Left colon (tissue), 2 donors: ENCODE measurements at regions not wholly inside any gene's neighbourhood (a gene's known extent, or its start where the extent isn't known, plus 50 kb on each side); places are given as distances from the start of the nearest gene placed in this dataset.
"Not testable (repeated sequence)": the region's sequence is repeated elsewhere in the genome, so short reads cannot be mapped to it uniquely, and the experiment has no call there.

Source experiments
- ATAC-seq: fragments of 200-7000 bp; cut with Tn5 transposase; one replicate; pipeline ENCODE4 v1.9.1; 2020; ENCODE audit warnings: mild to moderate bottlenecking, moderate library complexity
- DNase-seq, 2 donors: peaks; one replicate each; pipeline ENCODE4 v3.0.0-alpha.2; 2020
- intact Hi-C, 2 donors: fragments of 100-400 bp; cut with DNase I in 1 of 2; cut with micrococcal nuclease in 1 of 2; formaldehyde crosslinking; loops; one replicate each; pipeline versions ENCODE4 v1.11.2 to v1.14.0; 2022; cut with DNase I, micrococcal nuclease
- donor health status: DM: no; HTN: no; CAD: no.
- donor health status: DM: yes; HTN: yes; CAD: no.

DNA sequence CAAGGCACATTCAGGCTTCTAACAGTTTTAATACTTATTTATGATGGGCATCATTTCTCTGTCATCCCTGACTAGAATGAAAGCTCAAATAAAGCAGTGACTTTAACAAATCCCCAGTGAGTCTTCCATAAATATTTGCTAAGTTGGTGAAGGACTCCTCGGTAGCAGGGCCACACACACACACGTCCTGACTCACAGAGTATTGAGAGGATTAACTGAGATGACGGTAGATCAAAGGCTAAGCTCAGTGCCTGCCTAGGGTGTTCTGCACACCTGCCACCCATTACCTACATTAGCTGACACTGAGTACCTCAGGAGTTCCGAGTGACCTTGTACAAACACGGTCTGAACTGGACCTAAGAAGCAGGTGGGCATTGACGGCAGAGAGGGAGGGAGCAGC, 197.3 kb upstream of the SFSWAP start:
- intact Hi-C loops: no loop called here
- DNase-seq (no peak), ATAC-seq (no peak)

DNA sequence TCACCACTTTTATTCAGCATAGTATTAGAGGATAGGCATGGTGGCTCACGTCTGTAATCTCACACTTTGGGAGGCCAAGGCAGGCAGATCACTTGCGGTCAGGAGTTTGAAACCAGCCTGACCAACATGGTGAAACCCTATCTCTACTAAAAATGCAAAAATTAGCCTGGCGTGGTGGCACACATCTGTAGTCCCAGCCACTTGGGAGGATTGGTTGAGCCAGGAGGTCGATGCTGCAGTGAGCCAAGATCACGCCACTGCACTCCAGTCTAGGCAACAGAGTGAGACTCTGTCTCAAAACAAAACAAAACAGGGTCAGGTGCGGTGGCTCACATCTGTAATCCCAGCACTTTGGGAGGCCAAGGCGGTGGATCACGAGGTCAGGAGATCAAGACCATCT, 190.3 kb upstream of the SFSWAP start:
- DNase-seq, ATAC-seq, intact Hi-C loops: not testable (repeated sequence)

DNA sequence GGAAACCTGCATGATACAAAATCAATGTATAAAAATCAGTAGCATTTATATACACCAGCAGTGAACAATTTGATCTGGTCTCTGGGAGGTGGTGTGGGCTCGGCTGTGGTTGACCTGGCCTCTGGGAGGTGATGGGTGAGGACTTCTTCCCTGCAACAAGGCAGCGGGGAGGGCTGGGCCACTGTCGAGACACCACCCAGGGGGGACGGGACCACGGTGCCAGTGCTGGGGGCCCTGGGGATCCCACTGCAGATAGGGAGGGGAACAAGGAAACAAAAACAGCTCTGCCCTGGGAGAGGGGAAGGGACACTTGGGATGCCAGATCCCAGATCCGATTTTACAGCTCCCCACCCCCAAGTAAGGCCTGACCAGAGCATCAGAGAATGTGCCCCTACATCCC, 189.6 kb upstream of the SFSWAP start:
- ATAC-seq (no peak), DNase-seq (no peak)
- intact Hi-C loops: no loop called here

DNA sequence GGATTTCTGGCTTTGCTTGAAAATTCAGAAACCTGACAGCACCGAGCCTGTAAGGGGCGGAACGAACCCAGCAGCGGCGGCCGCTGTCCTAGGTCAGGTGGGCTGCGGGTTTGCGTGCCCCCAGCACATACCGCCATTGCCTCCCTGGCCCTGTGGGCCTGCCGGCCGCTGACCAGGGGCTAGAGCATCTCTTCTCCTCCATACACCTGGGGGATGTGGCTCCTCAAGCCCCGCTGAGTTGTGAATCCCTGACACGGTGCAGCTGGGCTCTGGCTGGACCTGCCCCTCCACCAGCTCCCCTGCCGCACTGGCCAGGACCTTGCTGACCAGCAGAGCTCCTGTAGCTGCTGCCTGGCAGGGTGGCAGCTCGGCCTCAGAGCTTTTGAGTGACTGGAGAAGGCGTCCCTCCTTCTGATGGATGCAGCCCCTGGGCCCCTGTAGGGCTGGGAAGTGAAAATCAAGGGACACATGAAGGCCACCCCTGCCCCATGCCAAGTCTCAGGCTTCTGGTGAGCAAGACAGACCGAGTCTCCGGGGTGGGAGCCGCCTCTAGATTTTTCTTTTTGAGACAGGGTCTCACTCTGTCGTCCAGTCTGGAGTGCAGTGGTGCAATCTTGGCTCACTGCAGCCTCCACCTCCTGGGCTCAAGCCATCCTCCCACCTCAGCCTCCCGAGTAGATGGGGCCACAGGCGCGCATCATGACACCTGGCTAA, 184.9 kb upstream of the SFSWAP start:
- DNase-seq (no peak), ATAC-seq (no peak)
- intact Hi-C loops: no loop called here

DNA sequence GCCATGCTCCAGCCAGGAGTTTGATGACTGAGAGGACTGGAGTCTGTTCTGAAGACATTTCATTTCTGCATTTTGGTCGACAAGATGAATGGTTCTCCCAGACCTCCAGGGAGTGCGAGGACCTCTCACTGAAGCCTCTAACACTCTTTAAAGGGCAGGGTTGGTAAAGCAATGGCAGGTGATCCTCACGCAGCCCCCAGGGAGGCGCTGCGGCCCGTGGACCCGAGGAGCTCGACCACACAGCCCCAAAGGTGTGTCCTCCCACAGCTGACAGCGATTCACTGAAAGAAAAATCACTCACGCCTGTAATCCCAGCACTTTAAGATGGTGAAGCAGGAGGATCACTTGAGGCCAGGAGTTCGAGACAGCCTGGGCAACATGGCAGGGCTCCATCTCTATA, 183.8 kb upstream of the SFSWAP start:
- ATAC-seq: no peak
- intact Hi-C loops: no loop called here
- DNase-seq: no peak

DNA sequence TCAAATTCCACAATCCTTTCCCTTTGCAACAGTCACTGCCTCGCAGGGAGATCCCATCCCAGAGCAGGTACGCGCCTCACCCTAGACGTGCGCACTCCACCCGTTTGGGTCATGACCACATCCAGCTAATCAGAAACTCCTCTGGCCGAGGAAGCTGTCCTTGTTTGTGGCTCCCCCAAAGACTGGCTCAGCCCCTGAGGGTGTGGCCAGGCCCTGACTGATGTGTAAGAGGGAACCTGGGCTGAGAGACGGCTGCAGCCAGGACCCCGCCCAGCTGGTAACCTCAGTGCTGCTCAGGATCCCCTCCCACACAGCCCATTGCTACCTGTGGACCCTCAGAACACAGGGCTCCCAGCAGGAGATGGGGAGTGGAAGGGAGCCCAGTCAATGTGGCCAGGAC, 183.2 kb upstream of the SFSWAP start:
- no peak for DNase-seq
- ATAC-seq: no peak
- intact Hi-C loops: no loop called here

DNA sequence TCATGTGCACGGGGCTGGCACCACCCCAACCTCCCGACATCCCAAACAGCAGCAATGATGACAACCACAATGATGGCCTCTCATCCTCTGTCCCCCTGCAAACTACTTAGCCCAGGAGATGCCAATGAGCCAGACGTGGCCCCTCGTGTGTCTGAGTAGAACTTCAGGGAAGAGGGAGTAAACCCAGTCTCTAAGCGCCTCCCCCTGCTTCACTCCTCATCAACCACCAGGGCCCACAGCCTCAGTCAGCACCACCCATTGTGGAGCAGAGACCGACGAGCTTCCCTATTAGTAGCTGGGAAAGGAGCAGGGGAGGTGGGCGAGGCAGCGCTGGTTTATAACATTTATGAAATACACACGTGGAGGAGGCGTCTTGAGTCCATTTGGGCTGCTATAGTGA, 182.7 kb upstream of the SFSWAP start:
- intact Hi-C loops: no loop called here
- no peak for ATAC-seq
- no peak for DNase-seq

DNA sequence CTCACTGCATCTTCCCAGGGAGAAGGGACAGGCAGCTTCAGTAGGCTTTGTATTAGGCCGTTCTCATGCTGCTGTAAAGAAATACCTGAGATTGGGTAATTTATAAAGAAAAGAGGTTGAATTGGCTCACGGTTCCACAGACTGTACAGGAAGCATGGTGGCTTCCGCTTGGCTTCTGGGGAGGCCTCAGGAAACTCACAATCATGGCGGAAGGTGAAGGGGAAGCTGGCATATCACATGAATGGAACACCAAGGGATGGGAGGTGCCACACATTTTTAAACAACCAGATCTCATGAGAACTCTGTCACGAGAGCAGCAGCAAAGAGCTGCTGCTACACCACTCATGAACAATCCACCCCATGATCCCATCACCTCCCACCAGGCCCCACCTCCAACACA, 182.2 kb upstream of the SFSWAP start:
- intact Hi-C loops: no loop called here
- ATAC-seq: no peak
- DNase-seq: no peak

DNA sequence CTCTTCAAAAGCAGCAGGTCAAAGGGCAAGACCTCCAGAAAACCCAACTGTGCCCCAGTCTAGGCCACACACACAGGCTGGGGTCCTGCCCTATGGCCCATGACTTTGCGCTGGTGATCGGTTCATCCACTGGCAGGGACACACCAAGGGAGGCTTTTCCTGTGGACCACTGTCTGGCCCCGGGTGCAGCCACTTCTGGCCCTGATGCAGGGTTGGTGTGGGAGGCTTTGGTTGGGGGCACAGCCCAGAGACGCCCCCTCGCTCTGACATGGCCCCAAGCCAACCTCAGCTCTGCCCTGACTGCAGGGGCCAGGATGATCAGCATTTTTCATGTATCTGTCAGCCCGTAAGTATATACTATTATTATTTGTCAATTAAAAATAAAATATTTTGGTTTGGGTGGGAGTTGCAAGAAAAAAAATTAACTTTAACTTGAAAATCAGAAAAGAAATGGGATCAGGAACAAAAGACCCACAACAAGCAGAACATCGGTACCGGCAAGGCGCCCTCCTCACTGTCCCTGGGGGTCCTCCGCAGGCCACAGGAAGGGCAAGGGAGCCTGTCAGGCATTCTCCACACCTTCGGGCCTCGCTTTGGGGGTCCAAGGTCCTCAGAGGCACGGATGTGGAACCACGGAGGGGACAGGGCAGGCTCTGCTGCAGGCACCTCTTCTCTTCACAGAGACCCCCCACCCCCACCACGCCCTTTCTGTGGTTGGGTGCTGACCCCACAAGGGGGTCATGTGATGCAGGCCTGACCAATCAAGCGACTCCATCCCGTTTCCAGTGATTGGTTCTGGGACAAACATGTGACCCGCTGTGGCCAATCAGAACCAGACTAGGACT, 181.5 kb upstream of the SFSWAP start:
- intact Hi-C loops: no loop called here
- DNase-seq (no peak), ATAC-seq (no peak)

DNA sequence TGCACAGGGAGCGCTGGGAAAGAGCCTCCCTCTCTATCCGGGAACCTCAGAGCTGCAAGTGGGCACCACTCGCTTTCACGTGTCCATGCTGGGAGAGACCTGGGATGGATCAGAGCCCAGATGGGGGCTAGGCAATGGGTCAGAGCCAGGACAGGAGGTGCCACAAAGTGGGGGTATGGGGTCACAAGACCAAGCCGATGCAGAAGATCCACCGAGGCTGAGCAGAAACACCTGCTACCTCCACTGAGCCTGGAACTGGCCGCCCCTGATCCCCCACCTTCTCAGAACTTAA, 180.9 kb upstream of the SFSWAP start:
- ATAC-seq (no peak), DNase-seq (no peak)
- intact Hi-C loops: no loop called here

DNA sequence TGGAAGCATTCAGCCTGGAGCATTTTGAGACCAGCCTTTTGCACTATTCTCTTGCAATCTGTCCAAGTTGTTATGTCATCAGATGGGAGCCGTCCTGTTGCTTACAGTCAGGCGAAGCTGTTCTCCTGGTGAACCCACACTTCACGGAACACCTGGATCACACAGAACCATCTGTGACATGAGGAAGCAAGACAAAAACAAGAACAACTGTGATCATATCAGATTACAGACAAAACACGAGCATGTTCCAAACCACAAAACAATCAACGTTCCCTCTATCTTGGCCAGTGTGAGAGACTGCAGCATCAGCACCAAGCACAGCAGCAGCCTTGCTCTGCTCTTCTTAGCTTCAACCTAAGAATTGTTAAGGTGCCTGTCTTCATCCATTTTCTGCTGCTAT, 180.5 kb upstream of the SFSWAP start:
- intact Hi-C loops: no loop called here
- ATAC-seq: no peak
- no peak for DNase-seq

DNA sequence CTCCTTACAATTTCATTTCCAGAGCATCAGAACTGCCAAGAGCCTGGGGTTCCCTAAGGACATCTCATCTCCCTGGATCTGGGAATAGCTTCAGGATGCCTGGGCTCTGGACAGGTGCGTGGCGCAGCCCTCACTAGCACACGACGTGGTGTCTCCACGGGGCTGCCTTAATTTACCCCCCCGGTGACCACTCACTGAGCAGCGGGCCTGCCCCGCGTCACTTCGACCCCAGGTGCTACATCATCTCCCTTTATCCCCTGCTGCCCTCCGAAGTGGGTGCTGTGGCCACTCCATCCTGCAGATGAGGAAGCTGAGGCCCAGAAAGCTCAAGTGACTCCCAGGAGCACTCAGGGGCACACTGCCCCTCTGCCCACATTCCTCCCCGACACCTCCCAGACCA, 177.8 kb upstream of the SFSWAP start:
- DNase-seq: no peak
- ATAC-seq: no peak
- intact Hi-C loops: no loop called here

DNA sequence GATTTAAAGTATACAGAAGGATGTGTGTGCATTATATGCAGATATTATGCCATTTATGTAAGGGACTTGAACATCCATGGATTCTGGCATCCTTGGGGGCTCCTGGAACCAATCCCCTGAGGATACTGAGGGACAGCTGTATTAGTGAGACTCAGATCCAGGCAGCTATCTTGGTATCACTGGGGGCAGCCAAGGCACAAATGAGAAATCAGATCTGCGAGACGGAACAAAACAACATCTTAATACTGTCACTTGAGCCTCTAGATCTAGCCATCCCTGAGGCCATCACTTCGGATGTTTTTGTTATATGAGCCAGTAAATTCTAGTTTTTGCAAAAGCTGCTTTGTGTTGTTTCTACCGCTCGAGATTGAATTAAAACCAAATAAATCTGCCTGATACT, 175.1 kb upstream of the SFSWAP start:
- ATAC-seq: no peak
- intact Hi-C loops: no loop called here
- DNase-seq: no peak

DNA sequence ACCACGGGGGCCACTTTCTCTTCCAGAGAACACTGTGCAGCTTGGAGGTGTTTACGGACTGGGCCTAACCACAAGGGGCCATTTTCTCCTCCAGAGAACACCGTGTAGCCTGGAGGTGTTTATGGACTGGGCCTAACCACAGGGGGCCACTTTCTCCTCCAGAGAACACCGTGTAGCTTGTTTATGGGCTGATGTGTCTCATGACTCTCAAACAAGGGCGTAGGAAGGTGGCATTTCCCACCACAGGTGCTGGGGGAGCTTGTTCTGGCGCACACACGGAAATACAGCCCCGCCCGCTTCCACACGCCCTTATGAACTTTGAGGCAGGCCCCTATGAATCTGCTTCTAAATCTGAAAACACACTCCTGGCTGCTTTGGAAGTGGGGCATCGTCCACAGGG, 174.6 kb upstream of the SFSWAP start:
- intact Hi-C loops: no loop called here
- no peak for ATAC-seq

DNA sequence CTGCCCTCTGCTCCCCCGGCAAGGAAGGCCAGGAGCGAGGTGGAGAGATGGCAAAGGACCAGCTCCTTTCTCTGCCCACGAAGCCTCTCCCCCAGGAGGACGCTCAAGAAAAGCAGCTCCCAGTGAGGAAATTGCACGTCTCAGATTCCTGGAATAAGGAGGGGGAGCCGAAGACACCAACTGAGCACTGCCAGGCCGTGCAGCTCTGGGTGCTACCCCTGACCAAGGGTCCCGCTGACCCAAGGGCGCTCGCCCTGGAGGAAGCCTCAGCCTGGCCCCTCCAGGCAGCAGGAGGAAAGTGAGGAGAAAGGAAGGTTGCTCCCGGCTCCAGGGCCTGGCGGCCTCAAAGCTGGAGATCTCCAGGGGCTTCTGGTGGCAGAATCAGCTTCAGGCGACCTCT, 174.1 kb upstream of the SFSWAP start:
- DNase-seq (no peak), ATAC-seq (no peak)
- intact Hi-C loops: no loop called here

More for the DNA sequence above, 174.6 kb upstream of the SFSWAP start:
- DNase-seq: no peak

DNA sequence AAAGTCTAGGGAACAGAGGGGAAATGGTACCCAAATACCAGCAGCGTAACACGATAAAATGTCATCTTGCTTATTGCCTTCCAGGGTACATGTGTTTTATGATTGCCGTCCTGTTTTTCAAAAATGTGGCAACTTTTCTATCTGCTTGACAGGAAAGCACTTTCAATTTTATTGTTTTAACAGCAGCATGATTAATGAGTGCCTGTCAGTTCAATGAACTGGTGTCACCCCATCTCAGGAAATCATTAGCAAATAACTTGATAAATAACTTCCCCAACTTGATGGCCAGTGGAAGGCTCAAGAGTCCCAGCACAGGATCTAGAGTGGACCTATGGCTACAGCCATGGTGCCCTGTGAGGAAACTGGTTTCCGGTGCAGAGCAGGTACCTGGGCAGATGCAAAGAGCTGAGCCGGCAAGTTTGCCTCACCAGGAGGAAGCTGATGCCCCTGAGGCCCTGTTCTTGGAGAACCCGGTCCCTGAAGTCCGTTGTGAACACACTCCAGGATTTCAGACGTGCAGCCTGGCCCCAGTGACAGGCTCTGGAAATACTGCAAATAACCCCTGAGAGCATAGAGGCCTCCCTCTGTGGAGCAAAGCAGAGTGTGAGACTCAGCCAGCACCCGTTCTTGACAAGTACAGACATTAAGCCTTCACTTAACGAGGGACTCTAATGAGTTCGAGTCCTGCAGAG, 173.5 kb upstream of the SFSWAP start:
- DNase-seq (no peak), ATAC-seq (no peak)
- intact Hi-C loops: no loop called here

DNA sequence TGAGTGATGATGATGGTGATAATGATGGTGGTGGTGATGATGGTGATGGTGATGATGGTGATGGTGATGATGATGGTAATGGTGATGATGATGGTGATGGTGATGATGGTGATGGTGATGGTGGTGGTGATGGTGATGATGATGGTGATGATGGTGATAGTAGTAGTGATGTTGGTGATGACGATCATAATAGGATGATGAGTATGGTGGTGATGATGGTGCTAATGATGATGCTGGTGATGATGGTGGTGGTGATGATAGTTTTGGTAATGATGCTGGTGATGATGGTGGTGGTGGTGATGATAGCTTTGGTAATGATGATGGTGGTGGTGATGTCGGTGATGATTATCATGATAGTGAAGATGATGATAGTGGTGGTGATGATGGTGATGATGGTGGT, 171.5 kb upstream of the SFSWAP start:
- no peak for ATAC-seq
- intact Hi-C loops: no loop called here
- no peak for DNase-seq

DNA sequence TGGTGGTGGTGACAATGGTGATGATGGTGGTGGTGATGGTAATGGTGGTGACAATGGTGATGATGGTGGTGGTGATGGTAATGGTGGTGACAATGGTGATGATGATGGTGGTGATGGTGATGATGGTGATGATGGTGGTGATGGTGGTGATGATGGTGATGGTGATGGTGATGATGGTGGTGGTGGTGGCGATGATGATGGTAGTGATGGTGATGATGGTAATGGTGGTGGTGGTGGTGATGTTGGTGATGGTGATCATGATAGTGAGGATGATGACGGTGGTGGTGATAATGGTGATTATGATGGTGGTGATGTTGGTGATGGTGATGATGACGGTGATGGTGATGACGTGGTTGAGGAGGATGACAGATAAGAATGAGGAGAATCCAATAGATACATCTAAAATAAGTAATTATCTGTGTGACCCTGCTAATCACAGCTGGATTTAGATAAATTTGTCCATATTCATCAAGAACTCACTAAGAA, 170.7 kb upstream of the SFSWAP start:
- intact Hi-C loops: no loop called here
- no peak for DNase-seq
- ATAC-seq: no peak

DNA sequence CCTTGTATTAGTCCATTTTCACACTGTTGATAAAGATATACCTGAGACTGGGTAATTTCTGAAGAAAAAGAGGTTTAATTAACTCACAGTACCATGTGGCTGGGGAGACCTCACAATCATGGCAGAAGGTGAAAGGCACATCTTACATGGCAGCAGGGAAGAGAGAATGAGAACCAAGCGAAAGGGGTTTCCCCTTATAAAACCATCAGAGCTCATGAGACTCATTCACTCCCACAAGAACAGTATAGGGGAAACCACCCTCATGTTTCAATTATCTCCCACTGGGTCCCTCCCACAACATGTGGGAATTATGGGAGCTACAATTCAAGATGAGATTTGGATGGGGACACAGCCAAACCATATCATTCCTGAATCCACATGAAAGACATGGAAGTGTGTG, 169.4 kb upstream of the SFSWAP start:
- ATAC-seq, DNase-seq, intact Hi-C loops: not testable (repeated sequence)

DNA sequence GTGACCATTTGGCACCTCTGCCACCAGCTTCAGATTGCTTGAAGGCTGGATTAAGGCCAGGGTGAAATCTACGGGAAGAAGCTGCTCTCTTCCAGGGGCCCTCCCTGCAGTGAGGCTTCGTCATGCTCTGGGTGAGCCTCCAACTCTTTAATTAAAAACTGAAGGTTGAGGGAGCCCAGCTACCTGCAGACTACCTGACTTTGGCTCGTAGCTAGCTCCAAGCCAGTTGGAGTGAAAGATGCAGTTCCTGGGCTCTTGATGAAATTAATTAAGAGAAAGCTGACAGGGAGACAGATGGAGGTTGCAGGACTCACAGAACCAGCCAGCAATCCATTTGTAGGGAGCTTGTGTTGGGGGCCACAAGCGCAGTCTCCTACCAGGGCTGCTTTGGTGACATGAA, 168.5 kb upstream of the SFSWAP start:
- intact Hi-C loops: no loop called here
- DNase-seq (no peak), ATAC-seq (no peak)
